ENCODE measurements at regions not wholly inside any gene's neighbourhood (a gene's known extent, or its start where the extent isn't known, plus 50 kb on each side); places are given as distances from the start of the nearest gene placed in this dataset.

DNA sequence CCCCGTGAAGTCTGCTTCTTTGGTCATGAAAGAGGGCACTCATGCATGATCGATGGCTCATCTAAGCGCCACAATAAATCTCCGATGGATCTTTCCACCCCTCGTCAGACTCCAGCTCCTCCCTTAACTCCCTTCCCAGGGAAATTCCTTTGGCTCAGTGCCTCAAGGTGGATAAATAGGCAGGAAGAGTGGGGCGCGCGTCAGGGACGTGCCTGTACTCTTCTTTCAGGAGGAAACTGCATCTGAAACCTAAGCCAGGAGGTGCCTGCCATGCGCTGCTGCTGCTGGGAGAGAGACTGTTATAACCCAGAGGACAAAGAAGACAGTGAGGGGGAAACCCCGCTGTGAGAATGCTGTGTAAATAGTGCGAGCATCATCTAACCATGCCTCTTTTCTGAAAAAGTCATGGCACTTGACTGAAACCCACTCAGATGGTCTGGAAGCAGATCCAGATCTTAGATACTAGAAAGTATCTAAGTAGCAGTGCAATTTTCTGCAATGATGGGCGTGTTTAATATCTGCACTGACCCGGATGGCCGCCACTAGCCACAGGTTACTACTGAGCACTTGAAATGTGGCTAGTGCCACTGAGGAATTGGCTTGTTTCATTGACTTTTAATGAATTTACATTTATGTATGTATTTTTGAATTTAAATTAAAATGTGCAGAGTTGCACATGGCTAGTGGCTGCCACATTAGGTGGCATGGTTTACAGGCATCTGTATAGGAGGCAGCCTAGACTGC lies 120.3 kb upstream of the BASP1 start:
- H3K79me1 ChIP-seq (ENCODE audit: low read depth, low read length): no peaks in the 10 kb centered on the region
- H3K23me2 ChIP-seq (ENCODE audit: low read depth, low read length): no peaks in the 10 kb centered on the region
- no peaks in the 10 kb centered on the region for H3K9me3 ChIP-seq (ENCODE audit: insufficient read depth in 2 of 2, low read depth in 1 of 2, low read length in 1 of 2)
- H3K4ac ChIP-seq (replicated peaks; ENCODE audit: insufficient read length, low read depth, low read length): no peak overlapping the region
- no peak overlapping the region for H2BK5ac ChIP-seq (ENCODE audit: low read depth, low read length)
- H3K4me1 ChIP-seq (replicated peaks in 1 of 4; ENCODE audit: control insufficient read depth in 3 of 4, insufficient read depth in 4 of 4, low read length in 3 of 4): peaks cover 0 to 5% (median 3%) of the 10 kb centered on the region in 4 experiments; a peak in 2 of 7 replicates
- no peaks in the 10 kb centered on the region for H3K36me3 ChIP-seq (ENCODE audit: control insufficient read depth in 2 of 4, insufficient read depth in 4 of 4, low read length in 3 of 4)
- H4K8ac ChIP-seq (ENCODE audit: extremely low read depth, insufficient read depth, low read length): peak overlapping the region; percentile 4; the same call in 1 of the 2 replicates
- no peaks in the 10 kb centered on the region for H3K27me3 ChIP-seq (replicated peaks in 1 of 4; ENCODE audit: control insufficient read depth in 3 of 4, extremely low read depth in 1 of 4, insufficient read depth in 3 of 4, low read length in 3 of 4)
- H3K56ac ChIP-seq (replicated peaks; ENCODE audit: insufficient read length, low read depth, low read length): no peak overlapping the region
- ChIA-PET POLR2A (ENCODE audit: partially characterized antibody) (no interaction called here), CTCF (ENCODE audit: partially characterized antibody) (interaction anchor here (1.0 to 2.5 kb wide), 4 partner anchors 35 to 94 kb away, joined by 3 to 9 read pairs (median 4); no protein-coding TSS in a partner anchor)
- H3K18ac ChIP-seq (ENCODE audit: extremely low read depth, low read length): no peak overlapping the region
- H3K23ac ChIP-seq (ENCODE audit: insufficient read length): no peak overlapping the region
- no peak overlapping the region for H4K91ac ChIP-seq (replicated peaks; ENCODE audit: insufficient read length, low read length)
- H3K14ac ChIP-seq (ENCODE audit: insufficient read length): no peak overlapping the region
- no peak for FAIRE-seq
- WGBS, 2 experiments (ENCODE audit: extremely low coverage in 1 of 2, insufficient coverage in 1 of 2, insufficient read length in 1 of 2, insufficient replicate concordance in 2 of 2, low coverage in 1 of 2, low lambda C conversion rate in 2 of 2, missing lambda C conversion rate in 1 of 2): 79% methylated on average over 15 of the region's 15 CpGs; no CpG with 5 or more reads in 1 of the 2 experiments
- DNase-seq (ENCODE audit: low read depth in 1 of 2, low spot score in 2 of 2): no peak
- no peak overlapping the region for H2BK120ac ChIP-seq (replicated peaks; ENCODE audit: low read depth, low read length)
- peak overlapping the region; percentile 28; the same call in 1 of the 2 replicates for H2AFZ ChIP-seq (ENCODE audit: low read length)
- H3K27ac ChIP-seq (ENCODE audit: low read depth, low read length): no peak overlapping the region
- H3K4me3 ChIP-seq (ENCODE audit: extremely low read depth in 1 of 4, insufficient read depth in 2 of 4, low read depth in 3 of 4, low read length in 4 of 4): no peak overlapping the region
- H2BK20ac ChIP-seq (ENCODE audit: low read length): peak overlapping the region; percentile 13; the same call in 1 of the 2 replicates
- H3K4me2 ChIP-seq (ENCODE audit: insufficient read depth in 1 of 2, low read depth in 2 of 2, low read length in 2 of 2): no peak overlapping the region
- no peak overlapping the region for H3K9ac ChIP-seq (replicated peaks in 1 of 4; ENCODE audit: extremely low read depth in 1 of 4, low read depth in 3 of 4, low read length in 3 of 4)
- no peak overlapping the region for H4K5ac ChIP-seq (ENCODE audit: insufficient read length, low read depth, low read length)
- H2AK5ac ChIP-seq (ENCODE audit: low read depth, low read length): no peak overlapping the region
- no peak overlapping the region for H2BK15ac ChIP-seq (ENCODE audit: low read length)
- no peaks in the 10 kb centered on the region for H3K79me2 ChIP-seq (ENCODE audit: control insufficient read depth in 1 of 2, insufficient read depth in 2 of 2, low read length in 2 of 2)
- peak overlapping the region; percentile 52; the same call in 1 of the 2 replicates for H2BK12ac ChIP-seq (ENCODE audit: low read depth, low read length)
- H4K20me1 ChIP-seq (replicated peaks in 1 of 2; ENCODE audit: control insufficient read depth in 1 of 2, insufficient read depth in 2 of 2, low read length in 2 of 2): no peaks in the 10 kb centered on the region
- TF ChIP-seq MAFK (IDR thresholded peaks at IDR 0.05; ENCODE audit: low read depth, low read length) (no peak), POLR2A (IDR thresholded peaks at IDR 0.05; ENCODE audit: control extremely low read depth in 1 of 2, low read depth in 2 of 2, low read length in 2 of 2) (no peak), JUND (IDR thresholded peaks at IDR 0.05; ENCODE audit: low read length) (no peak), TCF12 (IDR thresholded peaks at IDR 0.05; ENCODE audit: low read depth, low read length) (no peak), PHF8 (conservative IDR thresholded peaks at IDR 0.05; ENCODE audit: low read depth, low read length) (no peak), TBP (IDR thresholded peaks at IDR 0.05; ENCODE audit: low read depth, low read length) (no peak), SUZ12 (IDR thresholded peaks at IDR 0.05; ENCODE audit: low read length) (no peak), YY1 (IDR thresholded peaks at IDR 0.05; ENCODE audit: low read depth, low read length) (no peak), EP300 (IDR thresholded peaks at IDR 0.05; ENCODE audit: borderline replicate concordance in 1 of 2, low read depth in 2 of 2, low read length in 2 of 2) (no peak), NRF1 (IDR thresholded peaks at IDR 0.05; ENCODE audit: low read depth, low read length) (no peak), GABPA (IDR thresholded peaks at IDR 0.05; ENCODE audit: borderline replicate concordance, insufficient read depth, low read length) (no peak), EZH2 (IDR thresholded peaks at IDR 0.05; ENCODE audit: low read depth, low read length, severe bottlenecking) (no peak)

Measured in H1 (cell line).